HG02973 (cell line): ENCODE measurements at regions not wholly inside any gene's neighbourhood (a gene's known extent, or its start where the extent isn't known, plus 50 kb on each side); places are given as distances from the start of the nearest gene placed in this dataset.

Experiments
- ATAC-seq: cut with Tn5 transposase; IDR thresholded peaks from one replicate; pipeline ENCODE4 v1.9.1; 2021; ENCODE audit warnings: moderate library complexity; ENCODE audit not compliant: unreplicated experiment

DNA sequence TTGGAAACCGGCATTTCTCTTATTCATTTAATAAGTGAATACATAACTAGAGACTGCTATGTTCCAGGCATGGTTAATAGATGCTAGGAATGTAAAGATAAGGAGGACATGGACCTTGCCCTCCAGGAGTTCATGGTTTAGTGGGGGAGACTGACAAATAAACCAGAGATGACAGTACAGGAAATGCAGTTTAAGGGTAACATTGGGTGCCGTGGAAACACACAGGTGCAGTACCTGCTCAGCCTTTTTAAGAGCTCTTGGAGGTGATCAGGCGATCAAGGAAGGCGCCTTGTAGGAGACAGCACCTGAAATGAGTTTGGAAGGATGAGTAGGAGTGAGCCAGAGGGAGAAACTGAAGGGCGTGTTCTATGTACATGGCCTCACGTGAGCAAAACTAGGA is 145.8 kb downstream of the AASDH start:
- no peak for ATAC-seq

- no peak for ATAC-seq
These were observed 146.6 kb downstream of the AASDH start for GRCh38 chr4:56240554-56241174.

- no peak for ATAC-seq
These were observed 149.0 kb downstream of the AASDH start for GRCh38 chr4:56238251-56238650.

DNA sequence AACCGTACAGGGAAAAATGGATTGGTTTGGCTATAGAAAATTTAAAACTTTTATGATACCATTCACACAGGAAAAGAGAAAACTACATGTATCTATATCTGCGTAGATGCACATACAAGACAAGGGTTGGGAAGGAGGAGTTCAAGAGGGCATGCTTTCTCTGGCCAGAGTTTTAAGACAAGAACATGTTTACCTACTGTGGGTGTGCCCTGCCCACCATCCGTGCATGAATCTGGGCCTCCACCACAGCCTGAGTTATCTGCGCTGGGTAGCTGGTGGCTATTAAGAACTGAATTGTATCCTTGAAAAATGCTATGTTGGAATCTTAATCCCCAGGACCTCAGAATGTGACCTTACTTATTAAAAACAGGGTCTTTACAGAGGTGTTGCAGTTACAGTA is 151.6 kb downstream of the AASDH start:
- no peak for ATAC-seq

- ATAC-seq = no peak
These were observed 152.3 kb downstream of the AASDH start for GRCh38 chr4:56235011-56235410.

GRCh38 chr4:56234098-56234497 is 153.2 kb downstream of the AASDH start:
- ATAC-seq = no peak

DNA sequence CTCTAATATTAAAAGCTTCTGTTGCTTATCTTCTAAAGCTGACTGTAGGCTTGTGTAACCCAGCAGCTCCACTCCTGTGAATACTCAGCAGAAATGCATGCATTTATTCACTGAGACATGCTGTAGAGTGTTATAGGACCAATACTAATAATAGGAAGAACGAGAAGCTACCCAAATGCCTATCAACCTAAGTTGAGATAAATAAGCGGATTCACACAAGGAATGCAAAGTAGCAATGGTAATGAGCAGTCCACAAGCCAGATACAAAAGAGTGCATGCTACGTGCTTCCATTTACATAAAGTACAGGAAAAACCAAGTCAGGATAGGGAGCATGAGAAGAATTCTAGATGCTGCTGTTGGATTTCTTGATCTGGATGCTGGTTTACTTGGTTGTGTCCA is 155.9 kb downstream of the AASDH start:
- no peak for ATAC-seq

DNA sequence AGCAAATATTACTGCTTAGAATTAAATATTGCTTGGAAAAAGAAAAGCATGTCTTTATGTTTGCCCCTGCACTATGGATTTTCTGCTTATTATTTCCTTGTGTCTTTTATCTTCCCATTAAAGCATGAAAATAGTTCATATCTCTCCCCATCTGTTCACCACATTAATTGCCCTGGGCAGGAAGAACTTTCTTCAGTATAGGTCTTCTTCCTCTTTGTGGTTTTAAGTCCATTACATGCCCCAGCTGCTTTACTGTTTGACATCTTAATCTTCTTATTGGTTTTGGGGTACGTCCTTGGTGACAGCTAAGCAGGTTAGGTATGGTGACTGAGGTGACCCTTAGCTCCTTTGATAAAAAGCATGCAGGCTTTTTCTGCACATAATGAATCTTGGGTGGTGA is 157.3 kb downstream of the AASDH start:
- no peak for ATAC-seq

DNA sequence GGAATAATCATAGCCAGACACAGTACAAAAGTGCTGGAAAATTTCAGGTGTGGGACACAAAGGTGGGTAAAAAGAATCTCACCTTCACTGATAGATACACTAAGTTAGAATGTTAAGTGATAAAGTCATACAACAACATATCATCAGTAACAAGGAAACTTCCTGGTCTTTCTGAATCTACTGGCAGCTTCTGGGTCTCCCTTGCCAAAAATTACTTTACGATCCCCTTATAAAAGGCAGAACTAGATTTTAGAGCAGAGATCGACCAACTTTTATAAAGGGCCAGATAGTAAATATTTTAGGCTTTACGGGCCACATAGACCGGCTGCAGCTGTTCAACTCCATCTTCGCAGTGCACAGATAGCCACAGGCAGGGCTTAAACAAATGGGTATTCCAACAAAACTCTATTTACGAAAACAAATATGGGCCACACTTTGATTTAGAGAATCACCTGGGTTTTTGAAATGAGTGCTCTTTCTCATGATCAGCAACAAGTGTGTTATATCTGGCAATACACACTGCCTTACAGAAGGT is 159.9 kb downstream of the AASDH start:
- no peak for ATAC-seq

GRCh38 chr4:56226579-56226978 is 160.7 kb downstream of the AASDH start:
- no peak for ATAC-seq

DNA sequence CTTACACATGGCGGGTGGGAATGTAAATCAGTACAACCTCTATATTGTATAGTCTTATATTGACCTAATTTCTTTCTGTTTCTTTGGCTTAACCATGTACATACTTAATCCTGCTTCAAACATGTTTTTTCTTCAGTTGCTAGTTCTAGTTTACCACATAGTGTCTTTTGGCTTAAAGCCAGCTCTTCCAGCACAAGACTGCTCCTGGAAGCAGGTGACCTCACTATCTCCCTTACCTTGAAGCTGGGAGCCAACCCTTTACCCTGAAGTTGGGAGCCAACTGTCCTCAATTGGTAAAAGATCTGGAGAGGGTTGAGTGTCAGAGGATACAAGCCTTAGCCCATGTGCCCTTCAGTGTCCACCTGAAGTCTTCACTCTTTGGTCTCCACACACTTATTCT is 162.7 kb downstream of the AASDH start:
- no peak for ATAC-seq

DNA sequence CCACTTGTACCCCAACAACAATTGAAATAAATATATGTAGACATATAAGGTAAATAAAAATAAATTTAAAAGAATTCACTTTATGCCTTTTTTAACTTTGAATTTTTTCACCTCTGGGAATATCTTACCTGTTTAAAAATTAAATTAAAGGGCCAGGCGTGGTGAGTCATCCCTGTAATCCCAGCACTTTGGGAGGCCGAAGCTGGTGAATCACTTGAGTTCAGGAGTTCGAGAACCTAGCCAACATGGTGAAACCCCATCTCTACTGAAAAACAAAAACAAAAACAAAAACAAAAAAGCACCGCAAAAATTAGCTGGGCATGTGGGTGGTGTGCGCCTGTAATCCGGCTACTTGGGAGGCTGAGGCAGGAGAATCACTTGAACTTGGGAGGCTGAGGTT is 164.8 kb downstream of the AASDH start:
- ATAC-seq = no peak

- ATAC-seq = no peak
These were observed 167.0 kb downstream of the AASDH start for GRCh38 chr4:56220261-56220660.

DNA sequence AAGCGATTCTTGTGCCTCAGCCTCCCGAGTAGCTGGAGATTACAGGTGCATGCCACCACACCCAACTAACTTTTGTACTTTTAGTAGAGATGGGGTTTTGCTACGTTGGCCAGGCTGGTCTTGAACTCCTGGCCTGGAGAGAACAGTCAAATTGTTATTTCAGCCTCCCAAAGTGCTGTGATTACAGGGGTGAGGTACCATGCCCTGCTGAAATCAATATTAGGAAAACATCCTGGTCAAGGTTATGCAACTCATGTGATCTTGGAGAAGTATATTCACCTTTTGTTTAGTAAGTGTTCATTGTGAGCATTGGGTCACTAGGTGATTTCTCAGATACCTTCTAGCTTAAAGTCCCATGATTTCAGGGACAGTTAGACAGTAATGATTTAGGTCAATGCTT is 167.8 kb downstream of the AASDH start:
- no peak for ATAC-seq

- no peak for ATAC-seq
These were observed 168.9 kb downstream of the AASDH start for GRCh38 chr4:56218230-56218895.

- ATAC-seq = no peak
These were observed 169.9 kb downstream of the AASDH start for GRCh38 chr4:56217343-56217890.

GRCh38 chr4:56215901-56216300 is 171.4 kb downstream of the AASDH start:
- no peak for ATAC-seq

- ATAC-seq = no peak
These were observed 172.0 kb downstream of the AASDH start for GRCh38 chr4:56215141-56215783.

DNA sequence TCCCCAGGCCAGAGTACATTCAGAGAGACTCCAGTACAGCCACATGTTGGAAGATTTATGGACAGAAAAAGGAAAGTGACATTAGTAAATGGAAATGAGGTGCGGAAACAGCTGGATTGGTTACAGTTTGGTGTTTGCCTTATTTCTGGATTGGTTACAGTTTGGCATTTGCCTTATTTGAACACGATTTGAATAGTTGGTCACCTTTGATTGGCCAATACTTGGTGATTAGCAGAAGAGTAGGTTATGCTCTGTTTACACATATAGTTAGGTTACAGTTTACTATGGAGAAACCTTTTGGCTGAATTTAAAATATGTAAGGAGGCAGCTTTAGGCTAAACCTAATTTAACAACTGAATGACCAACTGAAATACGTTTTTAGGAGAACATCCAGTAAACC is 173.7 kb downstream of the AASDH start:
- ATAC-seq = no peak

- no peak for ATAC-seq
These were observed 174.5 kb downstream of the AASDH start for GRCh38 chr4:56212774-56213173.

DNA sequence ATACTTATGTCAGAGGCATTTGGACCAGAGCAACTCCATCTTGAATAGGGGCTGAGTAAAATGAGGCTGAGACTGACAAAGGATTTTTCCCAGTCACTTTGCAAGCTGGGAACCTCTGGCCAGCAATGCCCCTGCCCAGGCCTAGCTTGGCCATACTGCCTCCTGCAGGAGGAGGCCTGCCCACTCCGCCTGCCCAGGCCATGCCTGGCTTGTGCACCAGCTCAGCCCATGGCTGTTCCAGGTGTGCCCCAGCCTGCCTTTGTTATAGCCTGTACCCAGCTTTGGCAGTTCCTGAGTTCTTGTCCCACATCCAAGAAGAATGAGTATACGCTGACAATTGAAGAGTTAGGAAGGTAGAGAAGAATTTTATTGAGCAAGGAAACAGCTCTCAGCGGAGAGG is 176.1 kb downstream of the AASDH start:
- no peak for ATAC-seq

- no peak for ATAC-seq
These were observed 176.9 kb downstream of the AASDH start for GRCh38 chr4:56210397-56210796.
